IMR-90 (cell line): ENCODE measurements at regions not wholly inside any gene's neighbourhood (a gene's known extent, or its start where the extent isn't known, plus 50 kb on each side); places are given as distances from the start of the nearest gene placed in this dataset.
"Not testable (repeated sequence)": the region's sequence is repeated elsewhere in the genome, so short reads cannot be mapped to it uniquely, and the experiment has no call there.

Source experiments
- ATAC-seq: fragments of 200-7000 bp; cut with Tn5 transposase; 2 replicates; pipeline ENCODE4 v1.9.1; 2020; ENCODE audit warnings: low read depth, mild to moderate bottlenecking, moderate library complexity
- BruUV-seq: library from RNA; stranded (reverse); fragments of 400-500 nt; replicated peaks from 2 replicates; lab custom pipeline; 2021; lab: Mats Ljungman, UMichigan
- CTCF ChIA-PET: fragments of 300-600 bp; formaldehyde crosslinking; extraction: SDS; loops from one replicate; lab custom pipeline; 2021; ENCODE audit warnings: antibody characterized with exemption; lab: Yijun Ruan, JAX
- POLR2A ChIA-PET: fragments of 300-600 bp; sonication (Branson Sonifier 250); formaldehyde crosslinking; loops from one replicate; lab custom pipeline; 2022; ENCODE audit warnings: antibody characterized with exemption; ENCODE audit not compliant: unreplicated experiment; lab: Charles Lee
- DNase-seq: peaks from one replicate; pipeline ENCODE4 v3.0.0; 2013
- H2AFZ ChIP-seq: replicated peaks from 2 replicates; pipeline ENCODE3; 2013; ENCODE audit warnings: low read length, mild to moderate bottlenecking; ENCODE audit not compliant: poor library complexity
- H2AK5ac ChIP-seq: 2 replicates; pipeline ENCODE4 v1.6.1; 2013; ENCODE audit warnings: low read depth, low read length, inconsistent platforms
- H2AK9ac ChIP-seq: replicated peaks from 2 replicates; pipeline ENCODE3; 2013; ENCODE audit warnings: mild to moderate bottlenecking, low read depth, low read length, moderate library complexity; ENCODE audit not compliant: poor library complexity
- H2BK120ac ChIP-seq: 2 replicates; pipeline ENCODE4 v1.6.1; 2013; ENCODE audit warnings: low read depth, low read length, inconsistent platforms
- H2BK15ac ChIP-seq: 3 replicates; pipeline ENCODE4 v1.6.1; 2013; ENCODE audit warnings: low read depth, low read length, inconsistent platforms
- H2BK20ac ChIP-seq: 2 replicates; pipeline ENCODE4 v1.6.1; 2013; ENCODE audit warnings: low read depth, mild to moderate bottlenecking, inconsistent platforms, low read length, moderate library complexity
- H2BK5ac ChIP-seq: 2 replicates; pipeline ENCODE4 v1.6.1; 2013; ENCODE audit warnings: mild to moderate bottlenecking, low read depth, low read length, inconsistent platforms; ENCODE audit not compliant: poor library complexity, severe bottlenecking
- H3K14ac ChIP-seq: replicated peaks from 2 replicates; pipeline ENCODE4 v1.6.1; 2013; ENCODE audit warnings: low read depth, low read length, inconsistent platforms
- H3K18ac ChIP-seq: 2 replicates; pipeline ENCODE4 v1.6.1; 2013; ENCODE audit warnings: low read depth, low read length, control low read depth
- H3K23ac ChIP-seq: 2 replicates; pipeline ENCODE4 v1.6.1; 2013; ENCODE audit warnings: low read depth, low read length, inconsistent platforms
- H3K27ac ChIP-seq: 2 replicates; pipeline ENCODE4 v1.5.1; 2013; ENCODE audit warnings: mild to moderate bottlenecking, control low read depth, low read length; ENCODE audit not compliant: insufficient read depth
- H3K27me3 ChIP-seq: 2 replicates; pipeline ENCODE4 v1.6.1; 2013; ENCODE audit warnings: low read length; ENCODE audit not compliant: control insufficient read depth, insufficient read depth
- H3K36me3 ChIP-seq: 2 replicates; pipeline ENCODE4 v1.6.1; 2013; ENCODE audit warnings: low read length, mixed read lengths; ENCODE audit not compliant: control insufficient read depth, insufficient read depth
- H3K4ac ChIP-seq: 2 replicates; pipeline ENCODE4 v1.6.1; 2013; ENCODE audit warnings: low read depth, low read length, inconsistent platforms
- H3K4me1 ChIP-seq: 2 replicates; pipeline ENCODE4 v1.6.1; 2013; ENCODE audit warnings: low read length, mixed read lengths; ENCODE audit not compliant: control insufficient read depth, insufficient read depth
- H3K4me2 ChIP-seq: 2 replicates; pipeline ENCODE4 v1.6.1; 2013; ENCODE audit warnings: low read depth, mild to moderate bottlenecking, control low read depth, low read length, moderate library complexity
- H3K4me3 ChIP-seq: 2 replicates; pipeline ENCODE4 v1.5.1; 2013; ENCODE audit warnings: low read depth, mild to moderate bottlenecking, control low read depth, low read length, moderate library complexity; ENCODE audit not compliant: insufficient read depth
- H3K56ac ChIP-seq: 2 replicates; pipeline ENCODE4 v1.6.1; 2013; ENCODE audit warnings: low read length, inconsistent platforms; ENCODE audit not compliant: insufficient read depth; ENCODE audit errors: extremely low read depth
- H3K79me1 ChIP-seq, 2 experiments: 2 replicates each; pipeline ENCODE4 v1.6.1; 2013; ENCODE audit warnings: low read length in 2 of 2, inconsistent platforms in 1 of 2, low read depth in 1 of 2
- H3K9ac ChIP-seq: 2 replicates; pipeline ENCODE4 v1.6.1; 2013; ENCODE audit warnings: low read depth, low read length, control low read depth
- H3K9me1 ChIP-seq: 2 replicates; pipeline ENCODE4 v1.6.1; 2013; ENCODE audit warnings: low read length, inconsistent platforms; ENCODE audit not compliant: insufficient read depth
- H3K9me3 ChIP-seq: 2 replicates; pipeline ENCODE4 v1.6.1; 2013; ENCODE audit warnings: low read length; ENCODE audit not compliant: control insufficient read depth, insufficient read depth
- H4K20me1 ChIP-seq: 2 replicates; pipeline ENCODE4 v1.6.1; 2013; ENCODE audit warnings: low read length, inconsistent platforms; ENCODE audit not compliant: insufficient read depth
- H4K5ac ChIP-seq: 2 replicates; pipeline ENCODE4 v1.6.1; 2013; ENCODE audit warnings: mild to moderate bottlenecking, low read depth, low read length, control low read depth
- H4K8ac ChIP-seq, 2 experiments: 2 replicates each; pipeline ENCODE4 v1.6.1; 2013; ENCODE audit warnings: low read depth in 2 of 2, low read length in 2 of 2, control low read depth in 1 of 2, inconsistent platforms in 1 of 2
- H4K91ac ChIP-seq: 2 replicates; pipeline ENCODE4 v1.6.1; 2013; ENCODE audit warnings: low read depth, low read length, inconsistent platforms; ENCODE audit not compliant: insufficient read depth
- BHLHE40 ChIP-seq: fragments of 150-350 bp; IDR thresholded peaks from 2 replicates; pipeline ENCODE4 v1.6.1; 2016; ENCODE audit warnings: mild to moderate bottlenecking, low read depth, low read length
- MAFK ChIP-seq: IDR thresholded peaks from 2 replicates; pipeline ENCODE4 v1.6.1; 2012; ENCODE audit warnings: low read depth, low read length, improper control_type of control experiment
- WGBS, 2 experiments: methylation state at CpG; one replicate each; pipeline versions ENCODE4 v1.1.5 to v1.1.7; 2013; ENCODE audit warnings: missing lambda C conversion rate in 2 of 2; ENCODE audit not compliant: insufficient read length in 1 of 2; ENCODE audit errors: extremely low coverage in 2 of 2; 5-methylcytosine and 5-hydroxymethylcytosine counted together
- dilution Hi-C: fragments of 300-500 bp; cut with HindIII; formaldehyde crosslinking; loops from one replicate; pipeline ENCODE4 v1.14.3; 2018; ENCODE audit warnings: low sequenced_read_pairs; ENCODE audit not compliant: unreplicated experiment
- in situ Hi-C: fragments of 300-500 bp; cut with MboI; formaldehyde crosslinking; loops from 3 replicates; pipeline ENCODE4 v1.14.3; 2019; ENCODE audit warnings: low sequenced_read_pairs, inconsistent platforms, mixed read lengths
- intact Hi-C: fragments of 100-400 bp; cut with micrococcal nuclease; formaldehyde crosslinking; loops from 2 replicates; pipeline ENCODE4 v1.10.0; 2022

DNA sequence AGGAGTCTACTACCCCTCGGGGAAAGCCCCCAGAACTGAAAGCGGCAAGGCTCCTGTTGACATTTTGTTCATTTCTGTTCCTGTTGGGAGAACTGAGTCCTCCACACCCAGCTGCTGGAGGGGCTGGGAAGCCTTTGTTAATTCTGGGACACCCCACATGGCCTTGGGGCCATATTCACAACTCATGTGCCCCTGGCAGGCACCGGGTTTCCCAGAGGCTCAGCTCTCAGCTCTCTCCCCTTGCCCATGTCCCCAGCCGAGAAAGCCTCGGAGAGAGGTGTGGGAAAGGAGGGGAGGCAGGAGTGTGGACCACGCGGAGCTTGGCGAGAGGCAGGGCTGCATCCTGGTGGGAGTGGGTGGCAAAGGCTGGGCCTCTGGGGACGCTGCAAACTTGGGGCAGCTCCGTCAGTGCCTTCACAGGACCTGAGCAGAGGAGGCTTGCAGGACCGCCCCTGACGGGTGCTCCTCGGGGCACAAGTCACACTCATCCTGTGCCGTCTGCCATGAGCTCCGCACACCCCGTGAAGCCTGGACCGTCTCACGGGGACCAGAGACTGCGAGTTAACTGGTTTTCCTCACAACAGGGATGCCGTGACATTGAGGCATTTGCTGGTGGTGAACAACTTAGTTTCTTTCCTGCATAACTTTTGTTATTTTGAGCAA is 140.9 kb downstream of the DNAJB6 start:
- no peaks in the 10 kb centered on the region for H3K9me1 ChIP-seq
- ChIA-PET POLR2A (no interaction called here), CTCF (interaction anchor here (0.6 kb wide), 1 partner anchor 28 kb away, joined by 3 read pairs; no protein-coding TSS in a partner anchor)
- no peak overlapping the region for H4K5ac ChIP-seq
- no peak overlapping the region for H3K14ac ChIP-seq
- no peak overlapping the region for H2BK20ac ChIP-seq
- TF ChIP-seq BHLHE40 (no peak), MAFK (no peak)
- no peak overlapping the region for H2BK120ac ChIP-seq
- dilution Hi-C loops: no loop called here
- H3K27ac ChIP-seq: no peak overlapping the region
- H3K27me3 ChIP-seq: no peaks in the 10 kb centered on the region
- H3K79me1 ChIP-seq: no peaks in the 10 kb centered on the region
- WGBS, 2 experiments: 45% methylated on average over 10 of the region's 20 CpGs; no CpG with 5 or more reads in 1 of the 2 experiments
- no peak overlapping the region for H3K23ac ChIP-seq
- H3K4me3 ChIP-seq: peak overlapping the region; percentile 31; the same call in 1 of the 2 replicates
- no peak overlapping the region for H3K4me2 ChIP-seq
- peaks cover 22% of the 10 kb centered on the region for H3K9me3 ChIP-seq
- no TSS peak for BruUV-seq
- ATAC-seq: peak; percentile 24; the same call in 1 of the 2 replicates
- no peaks in the 10 kb centered on the region for H3K4me1 ChIP-seq
- DNase-seq: no peak
- no peaks in the 10 kb centered on the region for H3K36me3 ChIP-seq
- H2BK15ac ChIP-seq: no peak overlapping the region
- no peak overlapping the region for H3K4ac ChIP-seq
- H3K9ac ChIP-seq: no peak overlapping the region
- no peak overlapping the region for H3K18ac ChIP-seq
- H2AK5ac ChIP-seq: no peak overlapping the region
- H4K8ac ChIP-seq: no peak overlapping the region
- no peak overlapping the region for H3K56ac ChIP-seq
- H2AFZ ChIP-seq: peak overlapping the region; percentile 21
- in situ Hi-C loops: no loop called here
- no peak overlapping the region for H4K91ac ChIP-seq
- H2AK9ac ChIP-seq: no peak overlapping the region
- intact Hi-C loops: no loop called here
- no peak overlapping the region for H2BK5ac ChIP-seq
- H4K20me1 ChIP-seq: no peaks in the 10 kb centered on the region

DNA sequence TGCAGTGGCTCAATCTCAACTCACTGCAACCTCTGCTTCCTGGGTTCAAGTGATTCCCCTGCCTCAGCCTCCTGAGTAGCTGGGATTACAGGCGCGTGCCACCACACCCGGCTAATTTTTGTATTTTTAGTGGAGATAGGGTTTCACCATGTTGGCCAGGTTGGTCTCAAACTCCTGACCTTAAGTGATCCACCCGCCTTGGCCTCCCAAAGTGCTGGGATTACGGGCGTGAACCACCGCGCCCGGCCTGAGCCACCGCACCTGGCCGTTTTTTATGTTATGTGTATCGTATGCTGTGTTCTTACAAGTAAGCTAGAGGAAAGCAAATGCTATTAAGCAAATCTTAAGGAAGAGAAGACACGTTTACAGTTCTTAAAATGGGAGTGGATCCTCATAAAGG is 141.8 kb downstream of the DNAJB6 start:
- DNase-seq, intact Hi-C loops, H2BK20ac ChIP-seq, H3K23ac ChIP-seq, H3K36me3 ChIP-seq, H3K4ac ChIP-seq, H2AK9ac ChIP-seq, H3K9me1 ChIP-seq, H2AK5ac ChIP-seq, BruUV-seq, H3K4me3 ChIP-seq, H2BK15ac ChIP-seq, H3K27ac ChIP-seq, H2AFZ ChIP-seq, H3K56ac ChIP-seq, H4K20me1 ChIP-seq, in situ Hi-C loops, ATAC-seq, H3K27me3 ChIP-seq, H2BK120ac ChIP-seq, H3K9ac ChIP-seq, POLR2A ChIA-PET, H4K8ac ChIP-seq, H3K14ac ChIP-seq, H3K4me2 ChIP-seq, H2BK5ac ChIP-seq, dilution Hi-C loops, H3K18ac ChIP-seq, H4K5ac ChIP-seq, H3K79me1 ChIP-seq, H4K91ac ChIP-seq, H3K4me1 ChIP-seq: not testable (repeated sequence)
- peaks cover 18% of the 10 kb centered on the region for H3K9me3 ChIP-seq
- 58% methylated on average over 3 of the region's 13 CpGs; no CpG with 5 or more reads in 1 of the 2 experiments for WGBS, 2 experiments
- CTCF ChIA-PET: interaction anchor here (0.6 kb wide), 1 partner anchor 27 kb away, joined by 3 read pairs; no protein-coding TSS in a partner anchor
